Left hindlimb (tissue), 1 donor: ENCODE measurements at regions not wholly inside any gene's neighbourhood (a gene's known extent, or its start where the extent isn't known, plus 50 kb on each side); places are given as distances from the start of the nearest gene placed in this dataset.

Experiments
- DNase-seq: peaks from one replicate; pipeline ENCODE4 v3.0.0-alpha.2; 2018

DNA sequence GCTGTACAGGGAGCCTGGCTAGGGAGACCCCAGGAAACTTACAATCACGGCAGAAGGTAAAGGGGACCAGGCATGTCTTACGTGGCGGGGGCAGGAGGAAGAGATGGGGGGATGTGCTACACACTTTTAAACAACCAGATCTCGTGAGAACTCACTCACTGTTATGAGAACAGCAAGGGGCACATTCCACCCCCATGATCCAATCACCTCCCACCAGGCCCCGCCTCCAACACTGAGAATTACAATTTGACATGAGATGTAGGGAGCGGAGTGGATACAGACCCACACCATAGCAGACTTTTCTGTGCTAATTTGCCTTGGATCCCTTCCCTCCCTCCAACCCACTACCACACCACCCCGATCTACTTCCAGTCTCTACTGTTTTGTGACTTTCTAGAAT, 106.7 kb upstream of the PEG3 start:
- DNase-seq: no peak

- DNase-seq: no peak
Observed at GRCh38 chr19:56949626-56950025, 109.1 kb upstream of the PEG3 start.

- DNase-seq: no peak
Observed at GRCh38 chr19:56951672-56952071, 111.1 kb upstream of the PEG3 start.

DNA sequence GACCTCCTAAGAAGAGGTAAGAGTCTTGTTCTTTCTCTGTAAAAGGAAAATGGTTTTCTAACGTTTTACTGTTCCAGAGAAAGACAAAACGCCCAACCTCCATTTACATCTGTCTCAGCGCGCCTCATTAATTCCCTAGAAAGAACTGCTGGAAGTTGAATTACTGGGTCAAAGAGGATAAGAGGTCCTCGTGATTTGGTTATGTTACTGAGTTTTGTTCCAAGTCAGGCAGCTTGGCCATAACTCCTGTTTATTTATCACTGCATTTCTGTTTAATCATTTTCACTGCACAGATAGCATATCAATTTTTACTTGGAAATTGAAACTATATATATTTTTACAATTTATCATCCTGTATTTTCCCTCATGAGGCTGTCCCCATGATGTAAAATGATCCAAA, 112.9 kb upstream of the PEG3 start:
- DNase-seq: no peak

GRCh38 chr19:56955637-56956216, 115.2 kb upstream of the PEG3 start:
- DNase-seq: no peak

- no peak for DNase-seq
Observed at GRCh38 chr19:56956503-56957226, 116.1 kb upstream of the PEG3 start.

GRCh38 chr19:56959205-56959604, 118.7 kb upstream of the PEG3 start:
- no peak for DNase-seq

- no peak for DNase-seq
Observed at GRCh38 chr19:56960959-56961543, 120.5 kb upstream of the PEG3 start.

GRCh38 chr19:56964410-56964920, 123.9 kb upstream of the PEG3 start:
- no peak for DNase-seq

GRCh38 chr19:56966225-56966696, 125.7 kb upstream of the PEG3 start:
- peak; percentile 77 for DNase-seq

GRCh38 chr19:56966697-56967299, 126.3 kb upstream of the PEG3 start:
- DNase-seq: no peak

DNA sequence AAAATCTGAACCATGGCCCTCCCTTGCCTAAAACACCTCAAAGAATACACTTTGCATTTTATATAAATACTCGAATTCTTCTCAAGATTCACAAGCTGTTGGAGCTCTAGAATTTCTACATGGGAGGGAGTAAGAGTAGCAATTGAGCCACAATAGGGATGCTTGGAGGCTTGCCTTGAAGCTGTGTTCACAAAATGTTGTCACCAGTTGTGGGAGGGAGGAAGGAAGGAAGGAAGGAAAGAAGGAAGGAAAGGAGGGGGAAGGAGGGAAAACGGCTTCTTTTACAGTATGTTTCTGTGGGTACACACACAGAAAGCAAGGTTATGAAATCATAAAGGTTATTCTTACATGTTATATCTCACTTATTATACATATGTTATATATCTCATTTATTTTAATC, 128.6 kb upstream of the PEG3 start:
- DNase-seq: no peak

DNA sequence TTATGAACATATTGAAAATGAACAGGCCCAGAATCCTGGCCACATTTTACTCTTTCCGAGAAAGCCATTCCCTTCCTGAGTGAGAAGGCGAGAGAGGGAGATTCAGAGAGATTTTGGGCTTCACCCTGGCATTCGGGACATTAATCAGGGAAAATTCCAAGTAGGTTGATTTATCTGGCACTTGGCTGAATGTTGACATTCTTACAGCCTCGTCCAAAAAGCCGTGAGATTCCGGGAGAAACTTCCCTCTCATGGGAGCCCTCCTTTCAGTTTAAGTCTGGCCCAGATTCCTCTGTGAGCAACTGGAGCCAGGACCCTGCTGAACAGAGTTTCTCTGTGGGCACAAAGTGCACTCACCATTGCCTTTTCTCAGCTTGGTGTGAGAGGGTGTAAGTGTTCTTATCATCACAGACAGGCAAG, 129.2 kb upstream of the PEG3 start:
- peak; percentile 76 for DNase-seq

- DNase-seq: no peak
Observed at GRCh38 chr19:56971230-56971629, 130.7 kb upstream of the PEG3 start.

DNA sequence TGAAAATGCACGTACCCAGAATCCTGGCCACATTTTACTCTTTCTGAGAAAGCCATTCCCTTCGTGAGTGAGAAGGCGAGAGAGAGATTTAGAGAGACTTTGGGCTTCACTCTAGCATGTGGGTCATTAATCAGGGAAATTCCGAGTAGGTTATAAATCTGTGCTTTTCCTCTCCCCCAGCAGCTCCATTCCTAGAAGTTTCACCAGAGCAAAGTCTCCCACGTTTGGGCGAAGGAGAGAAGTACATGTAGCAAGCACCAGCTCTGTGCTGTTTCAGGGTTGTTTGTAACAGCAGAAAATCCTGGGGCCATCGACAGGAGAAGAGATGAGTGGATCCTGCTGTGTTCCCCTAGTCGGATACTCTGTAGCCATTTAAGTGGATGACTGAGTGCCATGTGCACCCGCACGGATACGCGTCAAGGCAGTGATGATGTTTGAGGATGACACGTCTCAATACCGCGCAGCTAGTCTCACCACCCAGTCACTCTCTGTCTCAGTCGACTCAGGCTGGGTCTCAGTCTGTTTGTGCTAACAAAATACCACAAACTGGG, 131.8 kb upstream of the PEG3 start:
- no peak for DNase-seq

DNA sequence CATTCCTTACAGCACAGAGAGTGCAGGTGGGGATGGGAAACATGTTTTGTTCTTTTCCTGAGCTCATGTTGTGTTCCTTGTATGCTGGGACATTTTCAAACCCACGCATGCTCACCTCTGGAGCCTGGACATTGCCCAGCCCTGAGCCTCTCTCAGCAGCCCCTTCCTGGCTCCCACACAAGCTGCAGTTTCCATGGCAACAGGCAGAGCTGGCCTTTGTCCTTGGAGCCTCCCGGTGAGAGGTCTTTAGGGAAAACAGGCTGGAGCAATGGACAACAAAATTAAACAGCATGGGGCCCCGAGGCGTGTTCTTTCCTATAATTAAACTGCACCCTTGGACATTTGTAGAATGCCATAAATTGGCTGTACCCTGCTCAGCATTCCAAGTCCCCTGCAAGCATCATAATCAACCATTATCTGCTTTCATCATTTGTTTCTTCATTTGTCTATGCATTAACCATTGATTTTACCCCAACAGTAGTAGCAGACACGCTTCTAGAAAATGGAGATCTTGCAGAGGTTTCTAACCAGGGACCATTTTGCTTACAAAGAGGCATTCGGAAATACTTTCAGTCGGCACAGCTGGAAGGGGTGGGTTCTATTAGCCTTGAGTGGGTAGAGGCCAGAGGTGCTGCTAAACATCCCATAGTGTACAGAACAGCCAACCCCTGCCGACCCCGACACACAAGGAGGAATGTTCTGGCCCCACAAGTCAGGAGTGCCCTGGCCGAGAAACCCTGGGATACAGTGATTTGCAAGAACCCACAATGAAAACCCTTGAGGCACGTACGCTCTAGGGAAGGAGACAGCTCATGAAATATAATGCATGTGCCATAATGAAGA, 133.4 kb upstream of the PEG3 start:
- DNase-seq: no peak

DNA sequence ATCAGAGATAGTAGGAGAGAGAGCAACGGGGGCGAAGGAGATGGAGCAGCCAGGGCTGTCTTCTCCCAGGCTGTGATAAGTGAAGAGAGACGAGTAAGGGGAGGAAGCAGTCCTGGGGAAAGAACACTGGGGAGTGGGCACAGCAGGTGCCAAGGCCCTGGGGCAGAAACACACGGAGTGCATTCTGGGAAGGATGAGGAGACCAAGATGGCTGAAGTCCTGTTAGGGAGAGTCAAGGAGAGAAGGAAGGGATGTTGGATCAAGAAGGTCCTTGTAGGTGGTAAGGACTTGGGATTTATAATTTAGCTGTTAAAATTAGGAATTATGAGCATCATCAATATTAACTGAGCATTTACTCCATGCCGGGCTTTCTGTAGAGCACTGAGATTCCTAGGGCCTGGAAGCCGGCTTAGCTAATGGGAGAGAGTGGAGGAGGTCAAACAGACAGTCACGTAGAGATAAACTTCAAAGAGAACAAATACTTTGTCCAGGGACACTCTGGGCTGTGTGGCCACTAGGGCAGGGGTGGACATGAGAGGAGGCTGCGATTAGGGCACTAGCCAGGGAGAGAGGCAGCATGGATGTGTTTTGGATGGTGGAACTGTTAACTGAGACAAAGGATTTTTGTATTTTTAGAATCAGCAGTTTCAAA, 134.2 kb upstream of the PEG3 start:
- no peak for DNase-seq

GRCh38 chr19:56976300-56976699, 135.8 kb upstream of the PEG3 start:
- DNase-seq: no peak

- no peak for DNase-seq
Observed at GRCh38 chr19:56976995-56977906, 136.7 kb upstream of the PEG3 start.

GRCh38 chr19:56978023-56978565, 137.6 kb upstream of the PEG3 start:
- peak; percentile 79 for DNase-seq
